BE2C (cell line): ENCODE measurements at regions not wholly inside any gene's neighbourhood (a gene's known extent, or its start where the extent isn't known, plus 50 kb on each side); places are given as distances from the start of the nearest gene placed in this dataset.
"Not testable (repeated sequence)": the region's sequence is repeated elsewhere in the genome, so short reads cannot be mapped to it uniquely, and the experiment has no call there.

ENCODE experiments used
- DNase-seq: peaks from one replicate; pipeline ENCODE4 v3.0.0-alpha.2; 2020
- H3K27me3 ChIP-seq: fragments of 250-450 bp; sonication (Bioruptor Pico); 2 replicates; pipeline ENCODE4 v1.5.1; 2020; ENCODE audit warnings: mild to moderate bottlenecking
- H3K36me3 ChIP-seq: fragments of 250-450 bp; sonication (Bioruptor Pico); 2 replicates; pipeline ENCODE4 v1.5.1; 2020; ENCODE audit warnings: mild to moderate bottlenecking
- H3K4me1 ChIP-seq: fragments of 250-450 bp; sonication (Bioruptor Pico); 2 replicates; pipeline ENCODE4 v1.5.1; 2020
- H3K4me3 ChIP-seq: 2 replicates; pipeline ENCODE4 v1.5.1; 2011; ENCODE audit warnings: low read depth, low read length
- H3K9me3 ChIP-seq: fragments of 250-450 bp; sonication (Bioruptor Pico); 2 replicates; pipeline ENCODE4 v1.5.1; 2020
- CTCF ChIP-seq: IDR thresholded peaks from 2 replicates; pipeline ENCODE4 v1.5.1; 2012; ENCODE audit warnings: mild to moderate bottlenecking, low read depth, low read length

- TF ChIP-seq CTCF: peak; percentile 57
- Histone ChIP-seq H3K27me3 (no peaks in the 10 kb centered on the region), H3K36me3 (no peaks in the 10 kb centered on the region), H3K4me3 (no peak overlapping the region), H3K9me3 (no peaks in the 10 kb centered on the region), H3K4me1 (0 out of 2 replicates have a peak, but pooled peaks cover 2% of the 10 kb centered on the region)
- peak; percentile 71 for DNase-seq
Measured at GRCh38 chr1:38152351-38153065, 105.9 kb upstream of the POU3F1 start.

GRCh38 chr1:38151399-38151798 lies 104.8 kb upstream of the POU3F1 start:
- no peaks in the 10 kb centered on the region for H3K27me3 ChIP-seq
- TF ChIP-seq CTCF: no peak
- no peaks in the 10 kb centered on the region for H3K36me3 ChIP-seq
- H3K4me3 ChIP-seq: no peak overlapping the region
- DNase-seq: peak; percentile 62
- 0 out of 2 replicates have a peak, but pooled peaks cover 2% of the 10 kb centered on the region for H3K4me1 ChIP-seq
- no peaks in the 10 kb centered on the region for H3K9me3 ChIP-seq

- not testable (repeated sequence) for DNase-seq, H3K36me3 ChIP-seq, H3K27me3 ChIP-seq, H3K4me1 ChIP-seq, H3K9me3 ChIP-seq, H3K4me3 ChIP-seq
Measured at GRCh38 chr1:38146079-38146478, 99.5 kb upstream of the POU3F1 start.

- H3K9me3 ChIP-seq: no peaks in the 10 kb centered on the region; the same call in 1 of the 2 replicates
- H3K4me3 ChIP-seq: no peak overlapping the region
- no peaks in the 10 kb centered on the region for H3K36me3 ChIP-seq
- no peaks in the 10 kb centered on the region for H3K4me1 ChIP-seq
- no peak for DNase-seq
- peaks cover 6% of the 10 kb centered on the region; the same call in 1 of the 2 replicates for H3K27me3 ChIP-seq
- no peak for TF ChIP-seq CTCF
Measured at GRCh38 chr1:38142606-38143005, 96.0 kb upstream of the POU3F1 start.

- H3K27me3 ChIP-seq: peaks cover 6% of the 10 kb centered on the region; the same call in 1 of the 2 replicates
- no peaks in the 10 kb centered on the region for H3K4me1 ChIP-seq
- H3K4me3 ChIP-seq: no peak overlapping the region
- no peak for TF ChIP-seq CTCF
- no peaks in the 10 kb centered on the region for H3K36me3 ChIP-seq
- H3K9me3 ChIP-seq: no peaks in the 10 kb centered on the region; the same call in 1 of the 2 replicates
- no peak for DNase-seq
Measured at GRCh38 chr1:38141483-38141882, 94.9 kb upstream of the POU3F1 start.

GRCh38 chr1:38139738-38140487 lies 93.3 kb upstream of the POU3F1 start:
- DNase-seq: no peak
- TF ChIP-seq CTCF: 0 out of 2 replicates have a peak, but pooled peaks have one; percentile 1
- no peaks in the 10 kb centered on the region for H3K4me1 ChIP-seq
- H3K4me3 ChIP-seq: no peak overlapping the region
- peaks cover 11% of the 10 kb centered on the region for H3K27me3 ChIP-seq
- no peaks in the 10 kb centered on the region; the same call in 1 of the 2 replicates for H3K9me3 ChIP-seq
- no peaks in the 10 kb centered on the region for H3K36me3 ChIP-seq
